Right cardiac atrium (tissue), 5 donors: ENCODE measurements at regions not wholly inside any gene's neighbourhood (a gene's known extent, or its start where the extent isn't known, plus 50 kb on each side); places are given as distances from the start of the nearest gene placed in this dataset.

Experiments
- ATAC-seq, 2 donors: fragments of 200-7000 bp; cut with Tn5 transposase; one replicate each; pipeline versions ENCODE4 v1.8.0 to v1.9.1; 2020; ENCODE audit warnings: moderate library complexity in 2 of 2, mild to moderate bottlenecking in 1 of 2
- DNase-seq, 3 donors: peaks; one replicate each; pipeline ENCODE4 v3.0.0-alpha.2; 2020
- H3K27ac ChIP-seq: one replicate; pipeline ENCODE4 v1.5.1; 2013; ENCODE audit warnings: mild to moderate bottlenecking, low read length, control low read depth, moderate library complexity
- H3K27me3 ChIP-seq: one replicate; pipeline ENCODE4 v1.6.1; 2013; ENCODE audit not compliant: control insufficient read depth, insufficient read depth
- H3K4me1 ChIP-seq: one replicate; pipeline ENCODE4 v1.6.1; 2013; ENCODE audit warnings: low read length; ENCODE audit not compliant: control insufficient read depth, insufficient read depth
- H3K4me3 ChIP-seq: one replicate; pipeline ENCODE4 v1.5.1; 2013; ENCODE audit warnings: low read length, control low read depth
- H3K9me3 ChIP-seq: one replicate; pipeline ENCODE4 v1.6.1; 2013; ENCODE audit warnings: low read length; ENCODE audit not compliant: control insufficient read depth
- WGBS: extraction: QIAGEN DNeasy Blood & Tissue Kit; methylation state at CpG from one replicate; pipeline ENCODE4 v1.1.7; 2013; 5-methylcytosine and 5-hydroxymethylcytosine counted together
- intact Hi-C, 4 donors: fragments of 100-400 bp; cut with DNase I; formaldehyde crosslinking; loops; one replicate each; pipeline versions ENCODE4 v1.11.0 to v1.14.0; 2022 to 2023
- donor health status: healthy with polysubstance abuse.
- donor health status: DM: no; HTN: yes; CAD: no.
- donor health status: DM: no; HTN: no; CAD: no.
- donor health status: DM: no; HTN: yes; CAD: no; lungs with severe emphysema.
- donor health status: DM: yes; HTN: yes; CAD: no.

DNA sequence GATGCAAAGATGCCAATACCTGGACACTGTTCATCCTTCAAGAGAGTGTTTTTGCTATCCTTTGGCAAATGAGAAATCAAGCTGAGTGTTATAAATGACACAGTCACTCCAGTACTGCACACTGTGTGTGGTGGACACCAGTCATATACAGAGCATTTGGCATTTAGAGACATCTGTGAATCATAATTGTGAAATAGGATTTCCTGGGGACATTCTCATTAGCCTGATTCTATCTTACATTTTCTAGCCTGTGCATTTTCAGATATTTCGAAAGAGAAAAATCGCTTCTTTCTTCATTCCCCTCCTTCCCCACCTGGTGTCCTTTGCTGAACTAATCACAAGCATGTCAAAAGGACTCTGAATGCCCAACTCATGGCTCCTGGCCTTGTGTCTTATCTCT is 781.0 kb upstream of the ARGLU1 start:
- H3K27me3 ChIP-seq: no peaks in the 10 kb centered on the region
- DNase-seq (no peak), ATAC-seq (no peak)
- H3K9me3 ChIP-seq: no peaks in the 10 kb centered on the region
- H3K4me3 ChIP-seq: no peak overlapping the region
- H3K27ac ChIP-seq: no peak overlapping the region
- intact Hi-C loops: no loop called here
- no peaks in the 10 kb centered on the region for H3K4me1 ChIP-seq
- WGBS: 91% methylated on average over 2 of the region's 2 CpGs

DNA sequence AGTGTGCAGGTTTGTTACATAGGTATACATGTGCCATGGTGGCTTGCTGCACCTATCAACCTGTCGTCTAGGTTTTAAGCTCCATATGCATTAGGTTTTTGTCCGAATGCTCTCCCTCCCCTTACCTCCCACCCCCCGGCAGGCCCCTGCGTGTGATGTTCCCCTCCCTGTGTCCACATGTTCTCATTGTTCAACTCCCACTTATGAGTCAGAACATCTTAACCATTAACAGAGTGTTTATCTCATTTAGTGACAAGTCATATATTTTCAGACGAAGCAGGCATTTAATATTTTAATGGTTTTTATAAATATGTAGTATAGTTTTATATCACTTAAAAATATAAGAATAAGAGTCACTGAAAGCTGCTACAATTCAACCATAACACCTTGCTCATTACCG is 780.5 kb upstream of the ARGLU1 start:
- Histone ChIP-seq H3K4me3 (no peak overlapping the region), H3K27ac (no peak overlapping the region), H3K4me1 (no peaks in the 10 kb centered on the region), H3K27me3 (no peaks in the 10 kb centered on the region), H3K9me3 (no peaks in the 10 kb centered on the region)
- DNase-seq: no peak
- intact Hi-C loops: no loop called here
- 72% methylated on average over 6 of the region's 6 CpGs for WGBS
- no peak for ATAC-seq

DNA sequence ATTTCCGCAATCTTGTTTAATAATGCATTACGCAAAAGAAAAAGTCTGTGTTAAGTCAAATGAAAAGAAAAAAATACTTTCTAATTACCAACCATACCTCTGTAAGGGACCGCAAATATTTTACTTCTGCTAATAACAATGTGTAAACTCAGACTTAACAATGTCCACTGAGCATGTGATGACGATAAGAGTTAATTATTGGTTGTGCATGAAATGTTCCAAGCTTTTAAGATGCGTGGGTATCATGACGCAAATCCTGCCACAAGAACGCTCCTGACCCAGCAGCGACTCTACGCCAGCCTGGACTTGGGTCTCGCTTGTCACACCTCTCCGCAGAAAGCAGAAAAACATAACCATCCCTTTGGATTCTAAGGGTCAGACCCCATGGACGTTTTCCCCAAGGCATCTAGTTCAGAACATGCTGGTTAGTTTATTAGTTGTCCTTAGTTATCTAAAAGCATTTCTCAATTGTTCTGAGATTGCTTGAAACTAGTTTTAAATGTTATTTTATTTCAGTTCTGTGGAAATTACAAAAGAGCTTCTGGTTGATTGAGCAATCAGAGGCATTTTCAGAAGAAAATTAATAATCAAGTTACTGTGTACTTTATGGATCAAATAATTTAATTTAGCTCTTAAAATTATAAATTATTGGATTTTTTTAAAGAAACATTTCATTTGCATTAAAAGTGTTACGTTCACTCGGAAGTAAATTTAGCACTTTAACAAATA is 779.9 kb upstream of the ARGLU1 start:
- intact Hi-C loops: no loop called here
- DNase-seq (no peak), ATAC-seq (no peak)
- H3K4me1 ChIP-seq: no peaks in the 10 kb centered on the region
- 92% methylated on average over 14 of the region's 14 CpGs for WGBS
- no peak overlapping the region for H3K27ac ChIP-seq
- H3K4me3 ChIP-seq: no peak overlapping the region
- no peaks in the 10 kb centered on the region for H3K9me3 ChIP-seq
- H3K27me3 ChIP-seq: no peaks in the 10 kb centered on the region

DNA sequence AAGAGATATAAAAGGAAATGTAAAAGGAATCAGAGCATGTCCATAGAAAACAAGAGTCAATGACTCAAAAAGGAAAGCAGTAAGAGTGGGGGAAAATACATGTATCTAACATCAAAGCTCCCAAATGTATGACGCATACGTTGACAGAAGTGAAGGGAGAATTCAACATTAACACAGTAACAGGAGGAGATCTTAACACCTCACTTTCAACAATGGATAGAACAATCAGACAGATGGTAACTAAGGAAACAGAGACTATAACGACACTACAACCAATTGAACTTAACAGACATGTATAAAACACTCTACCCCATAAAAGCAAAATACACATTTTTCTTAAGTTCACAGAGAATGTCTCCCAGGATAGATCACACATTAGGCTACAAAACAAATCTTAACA is 774.8 kb upstream of the ARGLU1 start:
- Histone ChIP-seq H3K9me3 (no peaks in the 10 kb centered on the region), H3K27me3 (no peaks in the 10 kb centered on the region), H3K4me1 (no peaks in the 10 kb centered on the region), H3K27ac (no peak overlapping the region), H3K4me3 (no peak overlapping the region)
- ATAC-seq (no peak), DNase-seq (no peak)
- 93% methylated on average over 3 of the region's 3 CpGs for WGBS
- intact Hi-C loops: no loop called here

DNA sequence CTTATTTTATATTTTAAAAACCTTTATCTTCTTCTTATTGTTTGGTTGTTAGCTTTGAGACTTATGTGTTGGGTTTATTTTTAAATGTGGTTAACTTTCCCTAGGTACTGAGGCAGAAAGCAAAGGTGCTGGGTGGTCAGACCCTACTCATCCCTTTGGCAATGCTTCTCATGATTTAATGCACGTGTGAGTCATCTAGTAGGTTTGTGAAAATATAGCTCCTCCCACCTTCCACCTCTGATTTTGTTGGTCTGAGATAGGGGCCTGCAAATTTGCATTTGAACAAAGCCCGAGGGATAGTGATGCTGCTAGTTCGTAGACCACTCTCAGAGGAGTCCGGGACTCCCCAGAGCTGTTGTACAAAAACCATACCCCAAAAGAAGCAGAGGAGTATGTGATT is 771.3 kb upstream of the ARGLU1 start:
- intact Hi-C loops: no loop called here
- H3K9me3 ChIP-seq: no peaks in the 10 kb centered on the region
- H3K4me1 ChIP-seq: no peaks in the 10 kb centered on the region
- DNase-seq: no peak
- H3K4me3 ChIP-seq: no peak overlapping the region
- no peak for ATAC-seq
- H3K27me3 ChIP-seq: no peaks in the 10 kb centered on the region
- 86% methylated on average over 4 of the region's 4 CpGs for WGBS
- no peak overlapping the region for H3K27ac ChIP-seq

DNA sequence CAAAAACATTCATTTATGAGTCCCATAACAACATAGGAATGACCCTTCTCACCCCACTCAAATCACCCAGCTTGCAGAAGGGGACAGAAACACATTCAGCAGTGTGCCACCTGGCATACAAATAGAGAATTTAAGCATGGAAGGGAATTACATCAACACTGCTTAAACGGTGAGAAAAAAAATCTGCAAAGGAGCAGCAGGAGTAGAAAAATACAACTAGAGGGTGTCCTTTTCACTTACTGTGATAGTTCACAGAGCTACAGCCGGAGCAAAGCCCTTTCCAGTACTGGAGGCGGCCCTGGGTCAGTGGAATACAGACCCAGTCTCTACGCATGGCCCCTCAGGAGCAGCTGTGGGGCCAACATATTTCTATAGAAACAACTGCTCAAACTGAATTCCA is 764.3 kb upstream of the ARGLU1 start:
- ATAC-seq (no peak), DNase-seq (no peak)
- no peaks in the 10 kb centered on the region for H3K27me3 ChIP-seq
- H3K9me3 ChIP-seq: no peaks in the 10 kb centered on the region
- 71% methylated on average over 4 of the region's 4 CpGs for WGBS
- intact Hi-C loops: no loop called here
- H3K4me1 ChIP-seq: no peaks in the 10 kb centered on the region
- H3K4me3 ChIP-seq: no peak overlapping the region
- no peak overlapping the region for H3K27ac ChIP-seq

DNA sequence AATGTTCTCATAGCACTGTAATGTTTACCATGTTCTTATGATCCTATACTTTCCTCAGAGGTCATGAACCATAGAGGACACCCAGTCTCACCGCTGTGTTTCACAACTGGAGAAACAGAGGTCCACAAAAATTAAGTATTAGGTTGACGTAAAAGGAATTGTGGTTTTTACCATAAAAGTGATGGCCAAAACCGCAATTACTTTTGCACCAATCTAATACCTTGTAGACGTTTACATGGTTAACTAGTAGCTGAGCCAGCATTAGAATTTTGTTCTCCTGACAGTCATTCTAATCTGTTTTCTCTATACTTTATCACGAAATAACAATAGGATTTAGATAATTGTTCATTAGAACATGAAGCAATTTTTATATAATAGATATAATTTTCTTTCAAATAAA is 763.4 kb upstream of the ARGLU1 start:
- Histone ChIP-seq H3K9me3 (no peaks in the 10 kb centered on the region), H3K27ac (no peak overlapping the region), H3K4me1 (no peaks in the 10 kb centered on the region), H3K27me3 (no peaks in the 10 kb centered on the region), H3K4me3 (no peak overlapping the region)
- intact Hi-C loops: no loop called here
- DNase-seq (no peak), ATAC-seq (no peak)
- 85% methylated on average over 5 of the region's 5 CpGs for WGBS

DNA sequence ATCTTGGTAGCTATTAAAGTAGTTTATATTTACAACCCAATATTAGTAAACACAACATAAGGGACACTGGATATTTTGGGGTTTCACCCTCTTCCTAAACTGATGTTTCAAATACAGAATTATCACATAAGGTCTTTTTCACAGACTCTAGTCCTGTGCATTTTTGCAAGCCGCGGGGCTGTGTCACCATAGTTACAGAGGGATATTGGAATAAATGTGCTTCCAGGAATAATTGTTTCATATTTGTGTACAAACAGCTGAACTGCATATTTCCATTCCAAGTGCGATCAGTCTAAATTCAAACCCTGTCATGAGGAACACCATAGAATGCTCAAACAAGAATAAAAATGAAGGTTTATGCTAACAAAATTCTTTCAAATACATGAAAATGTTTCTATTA is 762.5 kb upstream of the ARGLU1 start:
- Histone ChIP-seq H3K9me3 (no peaks in the 10 kb centered on the region), H3K4me3 (no peak overlapping the region), H3K27ac (no peak overlapping the region), H3K27me3 (no peaks in the 10 kb centered on the region), H3K4me1 (no peaks in the 10 kb centered on the region)
- intact Hi-C loops: no loop called here
- 90% methylated on average over 3 of the region's 3 CpGs for WGBS
- DNase-seq (no peak), ATAC-seq (no peak)

DNA sequence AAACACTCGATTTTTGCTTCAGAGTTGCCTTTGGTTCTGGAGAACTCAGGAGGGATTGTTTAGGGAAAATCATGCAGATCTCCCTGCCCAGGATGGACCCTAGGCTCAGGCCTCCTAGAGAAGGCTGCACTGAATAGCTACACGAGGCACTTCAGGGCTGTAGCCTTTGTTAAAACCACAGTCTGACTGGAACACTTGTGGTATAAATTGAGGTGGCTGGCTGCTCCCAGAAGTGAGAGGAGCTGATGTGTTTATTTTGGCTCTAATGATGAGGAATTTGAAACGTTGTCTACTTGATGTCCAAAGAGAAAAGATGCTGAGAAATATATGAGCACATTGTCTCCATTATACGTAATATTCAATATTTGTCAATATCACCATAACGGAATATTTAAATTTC is 762.1 kb upstream of the ARGLU1 start:
- WGBS: 60% methylated on average over 5 of the region's 5 CpGs
- intact Hi-C loops: no loop called here

DNA sequence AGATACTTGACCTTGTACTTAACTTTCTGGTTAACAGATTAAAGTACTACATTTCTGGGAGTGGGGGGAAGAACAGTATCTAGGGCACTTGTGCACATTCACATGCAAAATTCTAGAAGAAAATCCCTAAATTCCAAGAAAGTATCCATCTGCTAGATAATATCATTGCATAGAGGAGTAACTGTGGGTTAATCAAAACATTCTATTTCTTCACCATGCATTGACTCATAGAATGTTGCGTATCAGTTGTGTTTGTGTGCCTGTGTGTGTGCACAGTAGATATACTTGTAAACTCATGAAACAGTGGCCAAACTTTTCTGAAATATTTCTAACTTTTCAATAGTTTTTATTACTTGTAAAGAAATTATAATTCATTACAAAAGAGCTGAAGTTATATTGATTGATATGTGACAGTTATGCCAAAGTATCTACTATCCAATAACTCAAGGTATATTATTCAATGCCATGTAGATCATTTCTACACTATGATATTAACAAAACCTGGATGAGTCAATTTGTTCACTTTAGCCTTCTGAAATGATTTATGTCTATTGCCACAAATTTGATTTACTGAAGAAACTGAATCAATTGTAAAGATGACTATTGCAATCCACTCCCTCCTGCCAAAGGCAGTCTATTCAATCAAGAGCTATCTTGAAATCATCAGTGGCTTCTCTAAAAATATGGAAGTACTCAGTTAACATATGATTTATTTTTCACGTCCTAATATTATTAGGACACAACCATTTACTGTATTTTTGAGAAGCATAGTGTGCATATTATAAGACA is 756.7 kb upstream of the ARGLU1 start:
- intact Hi-C loops: no loop called here
- ATAC-seq (no peak), DNase-seq (no peak)
- Histone ChIP-seq H3K27me3 (no peaks in the 10 kb centered on the region), H3K9me3 (no peaks in the 10 kb centered on the region), H3K27ac (no peak overlapping the region), H3K4me1 (no peaks in the 10 kb centered on the region), H3K4me3 (no peak overlapping the region)
- 91% methylated on average over 2 of the region's 2 CpGs for WGBS

More for the DNA sequence above, 762.1 kb upstream of the ARGLU1 start:
- Histone ChIP-seq H3K4me1 (no peaks in the 10 kb centered on the region), H3K4me3 (no peak overlapping the region), H3K27ac (no peak overlapping the region), H3K27me3 (no peaks in the 10 kb centered on the region), H3K9me3 (no peaks in the 10 kb centered on the region)
- ATAC-seq: no peak
- no peak for DNase-seq

DNA sequence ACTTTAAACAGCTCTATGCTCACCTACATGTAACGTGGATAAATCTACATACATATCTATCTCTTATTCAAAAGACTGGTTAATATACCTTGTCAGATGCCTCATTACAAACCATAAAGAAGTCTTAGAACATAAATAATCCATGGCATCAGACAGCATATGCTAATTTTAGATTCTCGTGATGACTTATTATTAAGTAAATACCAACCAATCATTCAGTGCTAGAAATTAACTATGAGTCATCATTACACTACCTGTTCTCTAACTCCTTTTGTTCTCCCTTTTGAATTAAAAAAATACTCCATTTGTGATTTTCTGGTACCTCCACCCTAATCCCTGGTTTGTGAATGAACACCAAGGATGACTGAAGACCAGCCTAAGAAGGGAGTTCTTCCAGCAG is 754.3 kb upstream of the ARGLU1 start:
- no peak overlapping the region for H3K4me3 ChIP-seq
- H3K27ac ChIP-seq: no peak overlapping the region
- H3K9me3 ChIP-seq: no peaks in the 10 kb centered on the region
- intact Hi-C loops: no loop called here
- ATAC-seq (no peak), DNase-seq (no peak)
- no peaks in the 10 kb centered on the region for H3K27me3 ChIP-seq
- WGBS: 87% methylated on average over 2 of the region's 2 CpGs
- no peaks in the 10 kb centered on the region for H3K4me1 ChIP-seq
